ENCODE measurements at regions not wholly inside any gene's neighbourhood (a gene's known extent, or its start where the extent isn't known, plus 50 kb on each side); places are given as distances from the start of the nearest gene placed in this dataset.

DNA sequence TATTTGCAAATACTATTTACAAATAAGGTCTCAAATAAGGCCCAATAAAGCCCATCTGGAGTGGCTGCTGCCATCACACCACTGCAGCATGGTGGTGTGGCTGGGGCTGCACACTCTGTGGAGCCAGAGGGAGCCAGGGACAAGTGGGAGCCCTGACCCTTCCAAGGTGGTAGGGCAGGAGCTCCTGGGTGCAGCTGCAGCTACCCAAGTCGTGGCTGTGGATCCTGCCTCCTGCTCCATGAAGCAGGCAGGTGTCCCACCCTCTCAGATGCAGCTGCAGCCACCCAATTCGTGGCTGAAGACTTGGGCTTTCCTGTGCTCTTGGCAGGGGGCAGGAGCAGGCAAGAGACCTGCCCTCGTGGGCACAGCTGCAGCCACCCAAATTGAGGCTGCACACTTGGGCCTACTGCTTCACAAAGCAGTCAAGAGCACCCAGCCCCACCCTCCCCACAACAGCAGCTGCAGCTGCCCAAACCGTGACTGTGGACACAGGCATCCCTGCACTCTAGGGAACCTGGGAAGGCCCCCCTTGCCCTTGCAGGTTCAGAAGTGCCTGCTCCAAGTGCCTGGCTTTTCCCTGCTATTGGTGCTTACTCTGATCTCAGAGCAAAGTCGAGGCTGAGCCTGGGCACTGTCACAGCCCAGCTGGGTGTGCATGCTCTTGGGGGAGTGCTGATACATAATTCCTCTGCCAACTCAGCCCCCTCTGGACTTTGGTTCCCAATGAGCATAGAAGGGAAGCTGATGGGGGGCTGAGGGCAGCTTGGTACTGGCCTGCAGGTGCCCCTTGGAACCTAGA is 614.8 kb downstream of the PCDH18 start:
- no peak overlapping the region for H2AFZ ChIP-seq (replicated peaks)
- Mint-ChIP-seq H3K9me3 (no peaks in the 10 kb centered on the region), H3K4me3 (no peak overlapping the region), H3K4me1 (peaks cover 12% of the 10 kb centered on the region), H3K36me3 (no peaks in the 10 kb centered on the region), H3K27me3 (ENCODE audit: insufficient read depth, low read depth) (no peaks in the 10 kb centered on the region), H3K27ac (no peak overlapping the region)
- no peak for DNase-seq (ENCODE audit: low spot score)
- H3K9ac ChIP-seq = no peak overlapping the region
- H3F3A ChIP-seq (ENCODE audit: low read depth) = no peaks in the 10 kb centered on the region
- H3K36me3 ChIP-seq = no peaks in the 10 kb centered on the region
- no peaks in the 10 kb centered on the region for H4K20me1 ChIP-seq (ENCODE audit: low read depth)
- no peaks in the 10 kb centered on the region for H3K9me3 ChIP-seq (ENCODE audit: low read depth)
- H3K4me2 ChIP-seq = no peak overlapping the region
- no peaks in the 10 kb centered on the region for H3K79me2 ChIP-seq (ENCODE audit: low read depth)
- no peaks in the 10 kb centered on the region for H3K4me1 ChIP-seq
- H3K27me3 ChIP-seq = no peaks in the 10 kb centered on the region
- H3K27ac ChIP-seq = no peak overlapping the region
- TF ChIP-seq EZH2phosphoT487 (IDR thresholded peaks at IDR 0.05) (no peak), EZH2 (IDR thresholded peaks at IDR 0.05) (no peak)
- TF ChIP-seq, protein P1, sequence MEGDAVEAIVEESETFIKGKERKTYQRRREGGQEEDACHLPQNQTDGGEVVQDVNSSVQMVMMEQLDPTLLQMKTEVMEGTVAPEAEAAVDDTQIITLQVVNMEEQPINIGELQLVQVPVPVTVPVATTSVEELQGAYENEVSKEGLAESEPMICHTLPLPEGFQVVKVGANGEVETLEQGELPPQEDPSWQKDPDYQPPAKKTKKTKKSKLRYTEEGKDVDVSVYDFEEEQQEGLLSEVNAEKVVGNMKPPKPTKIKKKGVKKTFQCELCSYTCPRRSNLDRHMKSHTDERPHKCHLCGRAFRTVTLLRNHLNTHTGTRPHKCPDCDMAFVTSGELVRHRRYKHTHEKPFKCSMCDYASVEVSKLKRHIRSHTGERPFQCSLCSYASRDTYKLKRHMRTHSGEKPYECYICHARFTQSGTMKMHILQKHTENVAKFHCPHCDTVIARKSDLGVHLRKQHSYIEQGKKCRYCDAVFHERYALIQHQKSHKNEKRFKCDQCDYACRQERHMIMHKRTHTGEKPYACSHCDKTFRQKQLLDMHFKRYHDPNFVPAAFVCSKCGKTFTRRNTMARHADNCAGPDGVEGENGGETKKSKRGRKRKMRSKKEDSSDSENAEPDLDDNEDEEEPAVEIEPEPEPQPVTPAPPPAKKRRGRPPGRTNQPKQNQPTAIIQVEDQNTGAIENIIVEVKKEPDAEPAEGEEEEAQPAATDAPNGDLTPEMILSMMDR (IDR thresholded peaks at IDR 0.05) = no peak
- no peak overlapping the region for H3K4me3 ChIP-seq

DNA sequence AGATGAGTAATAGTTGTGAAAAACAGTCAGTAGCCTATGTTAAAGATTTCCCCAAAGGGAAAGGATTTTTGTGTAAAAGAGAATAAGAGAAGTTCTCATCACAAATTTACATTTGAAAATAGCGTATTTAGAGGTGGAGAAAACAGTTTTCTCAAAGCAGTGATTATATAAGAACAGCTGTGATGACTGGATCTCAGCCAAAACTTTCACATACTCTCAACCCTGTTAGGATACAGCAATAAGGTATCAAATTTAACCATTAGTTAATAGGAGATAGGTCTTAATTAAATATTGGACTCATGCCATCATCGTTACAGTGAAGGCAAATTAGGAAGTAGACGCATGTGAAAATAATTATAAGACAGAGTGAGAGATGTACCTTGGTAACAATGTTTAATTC is 622.7 kb downstream of the PCDH18 start:
- H2AFZ ChIP-seq (replicated peaks) = no peak overlapping the region
- H3K27me3 ChIP-seq = no peaks in the 10 kb centered on the region
- H3F3A ChIP-seq (ENCODE audit: low read depth) = no peaks in the 10 kb centered on the region
- no peaks in the 10 kb centered on the region for H3K9me3 Mint-ChIP-seq
- H3K4me1 ChIP-seq = peaks cover 8% of the 10 kb centered on the region
- no peak overlapping the region for H3K9ac ChIP-seq
- H3K27me3 Mint-ChIP-seq (ENCODE audit: insufficient read depth, low read depth) = no peaks in the 10 kb centered on the region
- H3K9me3 ChIP-seq (ENCODE audit: low read depth) = no peaks in the 10 kb centered on the region
- H3K4me3 Mint-ChIP-seq = no peak overlapping the region
- no peak overlapping the region for H3K4me2 ChIP-seq
- H3K4me3 ChIP-seq = no peak overlapping the region
- H4K20me1 ChIP-seq (ENCODE audit: low read depth) = no peaks in the 10 kb centered on the region
- TF ChIP-seq EZH2 (IDR thresholded peaks at IDR 0.05) (no peak), EZH2phosphoT487 (IDR thresholded peaks at IDR 0.05) (no peak)
- TF ChIP-seq, protein P1 (IDR thresholded peaks at IDR 0.05) = no peak
- H3K79me2 ChIP-seq (ENCODE audit: low read depth) = no peaks in the 10 kb centered on the region
- H3K36me3 ChIP-seq = no peaks in the 10 kb centered on the region
- no peak overlapping the region for H3K27ac ChIP-seq
- no peak for DNase-seq (ENCODE audit: low spot score)
- H3K4me1 Mint-ChIP-seq = no peaks in the 10 kb centered on the region
- no peak overlapping the region for H3K27ac Mint-ChIP-seq
- no peaks in the 10 kb centered on the region for H3K36me3 Mint-ChIP-seq

DNA sequence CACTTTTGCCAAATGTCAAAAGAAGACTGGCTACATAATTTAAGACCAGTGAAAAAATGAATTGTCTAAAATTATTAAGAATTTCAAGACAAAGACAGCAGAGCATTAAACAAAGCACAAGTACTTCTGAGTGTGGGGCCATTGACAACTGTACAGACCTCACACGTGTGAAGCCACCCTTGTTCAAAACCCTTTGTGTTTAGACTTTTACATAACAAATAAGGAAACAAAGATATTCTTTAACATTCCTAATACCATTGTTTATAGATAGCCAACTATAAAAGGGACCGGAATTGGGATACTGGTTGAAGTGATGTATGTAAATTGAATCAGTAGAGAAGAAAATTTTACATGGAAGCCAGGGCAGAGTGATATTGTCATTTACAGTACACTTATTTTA is 624.2 kb downstream of the PCDH18 start:
- Mint-ChIP-seq H3K27me3 (ENCODE audit: insufficient read depth, low read depth) (no peaks in the 10 kb centered on the region), H3K36me3 (no peaks in the 10 kb centered on the region), H3K27ac (no peak overlapping the region), H3K4me1 (no peaks in the 10 kb centered on the region), H3K9me3 (no peaks in the 10 kb centered on the region), H3K4me3 (no peak overlapping the region)
- no peaks in the 10 kb centered on the region for H3K36me3 ChIP-seq
- no peaks in the 10 kb centered on the region for H3F3A ChIP-seq (ENCODE audit: low read depth)
- H4K20me1 ChIP-seq (ENCODE audit: low read depth) = no peaks in the 10 kb centered on the region
- peak; percentile 26 for DNase-seq (ENCODE audit: low spot score)
- no peak overlapping the region for H3K4me2 ChIP-seq
- H3K9ac ChIP-seq = no peak overlapping the region
- no peaks in the 10 kb centered on the region for H3K27me3 ChIP-seq
- H2AFZ ChIP-seq (replicated peaks) = no peak overlapping the region
- H3K4me1 ChIP-seq = peaks cover 8% of the 10 kb centered on the region
- H3K79me2 ChIP-seq (ENCODE audit: low read depth) = no peaks in the 10 kb centered on the region
- no peak overlapping the region for H3K27ac ChIP-seq
- H3K4me3 ChIP-seq = no peak overlapping the region
- TF ChIP-seq EZH2 (IDR thresholded peaks at IDR 0.05) (no peak), EZH2phosphoT487 (IDR thresholded peaks at IDR 0.05) (no peak)
- TF ChIP-seq, protein P1 (IDR thresholded peaks at IDR 0.05) = no peak
- no peaks in the 10 kb centered on the region for H3K9me3 ChIP-seq (ENCODE audit: low read depth)
